H1 (cell line): ENCODE measurements at regions not wholly inside any gene's neighbourhood (a gene's known extent, or its start where the extent isn't known, plus 50 kb on each side); places are given as distances from the start of the nearest gene placed in this dataset.

Experiments used
- ATF2 ChIP-seq: IDR thresholded peaks from 2 replicates; pipeline ENCODE4 v1.6.1; 2012; ENCODE audit warnings: low read length, inconsistent platforms
- BRCA1 ChIP-seq: IDR thresholded peaks from 2 replicates; pipeline ENCODE4 v1.6.1; 2012; ENCODE audit warnings: low read depth, low read length, improper control_type of control experiment
- CEBPB ChIP-seq: IDR thresholded peaks from 2 replicates; pipeline ENCODE4 v1.6.1; 2012; ENCODE audit warnings: low read depth, low read length
- SP4 ChIP-seq: IDR thresholded peaks from 2 replicates; pipeline ENCODE4 v1.6.1; 2012; ENCODE audit warnings: low read length, inconsistent platforms
- TAF7 ChIP-seq: optimal IDR thresholded peaks from 2 replicates; pipeline ENCODE3; 2011; ENCODE audit warnings: low read depth, mild to moderate bottlenecking, inconsistent platforms, low read length, moderate library complexity, borderline replicate concordance
- USF2 ChIP-seq: IDR thresholded peaks from 2 replicates; pipeline ENCODE4 v1.6.1; 2011; ENCODE audit warnings: low read length, improper control_type of control experiment

- TF ChIP-seq ATF2 = no peak
- TF ChIP-seq SP4 = no peak
- no peak for TF ChIP-seq BRCA1
- TF ChIP-seq TAF7 = no peak
- no peak for TF ChIP-seq CEBPB
- no peak for TF ChIP-seq USF2
These were observed 96.1 kb downstream of the PDGFA start (continued) for GRCh38 chr7:423312-424260.
